ENCODE measurements at regions not wholly inside any gene's neighbourhood (a gene's known extent, or its start where the extent isn't known, plus 50 kb on each side); places are given as distances from the start of the nearest gene placed in this dataset.

DNA sequence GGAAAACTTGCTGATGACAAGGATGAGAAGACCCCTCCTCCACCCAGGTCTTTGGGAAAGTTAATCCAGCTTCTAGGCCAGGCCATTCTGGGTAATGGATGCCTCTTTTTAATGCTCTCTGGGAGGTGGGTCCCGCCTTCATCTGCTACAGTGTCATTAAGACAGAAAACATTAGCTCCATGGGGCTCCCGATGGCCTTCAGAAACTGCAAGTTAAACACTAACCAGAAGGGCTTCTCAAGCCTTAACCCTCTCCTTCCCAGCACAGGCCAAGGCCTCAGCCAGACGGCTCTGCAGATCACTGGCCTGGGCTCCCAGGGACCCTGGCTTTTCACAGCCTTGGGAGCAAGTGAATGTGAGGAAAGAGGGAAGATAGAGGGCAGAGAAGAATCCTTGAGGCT, 364.9 kb downstream of the MATN1 start:
- TF ChIP-seq CTCF (IDR thresholded peaks at IDR 0.05 in 8 of 11, conservative IDR thresholded peaks at IDR 0.05 in 3 of 11) (no peak), POLR2AphosphoS5 (IDR thresholded peaks at IDR 0.05) (no peak), POLR2A (IDR thresholded peaks at IDR 0.05) (no peak)

Measured in spleen (tissue), 7 donors.